Cardiac muscle cell (in vitro differentiated cells and primary cell): ENCODE measurements at regions not wholly inside any gene's neighbourhood (a gene's known extent, or its start where the extent isn't known, plus 50 kb on each side); places are given as distances from the start of the nearest gene placed in this dataset.

Experiments used
- DNase-seq, 2 donors: peaks; one replicate each; pipeline versions ENCODE4 v3.0.0 to v3.0.0-alpha.2; 2010 to 2017; ENCODE audit warnings: low read depth in 1 of 2, low spot score in 1 of 2
- H3K27ac ChIP-seq: fragments of 200-600 bp; sonication (generic); 2 replicates; pipeline ENCODE4 v1.5.1; 2016
- H3K27me3 ChIP-seq: fragments of 200-600 bp; sonication (generic); 2 replicates; pipeline ENCODE4 v1.6.0; 2016; ENCODE audit warnings: control low read depth
- H3K36me3 ChIP-seq: fragments of 200-600 bp; sonication (generic); 2 replicates; pipeline ENCODE4 v1.5.1; 2016; ENCODE audit warnings: control low read depth
- H3K4me1 ChIP-seq: fragments of 200-600 bp; sonication (generic); 2 replicates; pipeline ENCODE4 v1.8.1; 2017; ENCODE audit warnings: low read depth, mild to moderate bottlenecking, mixed run types
- H3K4me3 ChIP-seq: fragments of 200-600 bp; sonication (generic); 2 replicates; pipeline ENCODE4 v1.5.1; 2016; ENCODE audit warnings: mild to moderate bottlenecking
- H3K9me3 ChIP-seq: fragments of 200-600 bp; sonication (generic); 2 replicates; pipeline ENCODE4 v1.5.1; 2017; ENCODE audit warnings: low read depth, mild to moderate bottlenecking, control low read depth
- CTCF ChIP-seq: IDR thresholded peaks from 2 replicates; pipeline ENCODE4 v1.5.1; 2012; ENCODE audit warnings: low read depth, mild to moderate bottlenecking, low read length

- Histone ChIP-seq H3K36me3 (no peaks in the 10 kb centered on the region), H3K4me3 (no peak overlapping the region), H3K9me3 (no peaks in the 10 kb centered on the region), H3K4me1 (no peaks in the 10 kb centered on the region), H3K27me3 (no peaks in the 10 kb centered on the region), H3K27ac (no peak overlapping the region)
- TF ChIP-seq CTCF = peak; percentile 58
- peak; percentile 49 to 73 for DNase-seq
These were observed 137.4 kb upstream of the USP25 start for GRCh38 chr21:15592271-15592860.

- no peak for TF ChIP-seq CTCF
- DNase-seq = no peak
- H3K9me3 ChIP-seq = no peaks in the 10 kb centered on the region
- no peaks in the 10 kb centered on the region for H3K27me3 ChIP-seq
- H3K36me3 ChIP-seq = no peaks in the 10 kb centered on the region
- no peaks in the 10 kb centered on the region for H3K4me1 ChIP-seq
- no peak overlapping the region for H3K27ac ChIP-seq
- H3K4me3 ChIP-seq = no peak overlapping the region
These were observed 136.8 kb upstream of the USP25 start for GRCh38 chr21:15592957-15593356.

- H3K4me3 ChIP-seq = no peak overlapping the region
- no peaks in the 10 kb centered on the region for H3K27me3 ChIP-seq
- TF ChIP-seq CTCF = no peak
- no peak overlapping the region for H3K27ac ChIP-seq
- no peaks in the 10 kb centered on the region for H3K4me1 ChIP-seq
- no peak for DNase-seq
- H3K9me3 ChIP-seq = no peaks in the 10 kb centered on the region
- H3K36me3 ChIP-seq = no peaks in the 10 kb centered on the region
These were observed 128.4 kb upstream of the USP25 start for GRCh38 chr21:15601390-15601789.

GRCh38 chr21:15604413-15604812, 125.4 kb upstream of the USP25 start:
- Histone ChIP-seq H3K36me3 (no peaks in the 10 kb centered on the region), H3K4me1 (no peaks in the 10 kb centered on the region), H3K4me3 (no peak overlapping the region), H3K9me3 (no peaks in the 10 kb centered on the region), H3K27ac (no peak overlapping the region), H3K27me3 (no peaks in the 10 kb centered on the region)
- TF ChIP-seq CTCF = no peak
- DNase-seq = peak; percentile 12 to 82

GRCh38 chr21:15614766-15615165, 115.0 kb upstream of the USP25 start:
- Histone ChIP-seq H3K9me3 (no peaks in the 10 kb centered on the region), H3K4me3 (no peak overlapping the region), H3K36me3 (no peaks in the 10 kb centered on the region), H3K4me1 (no peaks in the 10 kb centered on the region), H3K27me3 (no peaks in the 10 kb centered on the region), H3K27ac (no peak overlapping the region)
- no peak for TF ChIP-seq CTCF
- DNase-seq = peak in 1 of 2 donors; percentile 14
